Activated T-helper 2 cell treated with anti-CD3 and anti-CD28 coated beads, Interferon-gamma antibody, Interleukin-2, Interleukin-4, amounts not matched to agents 10 μg/mL and 5 μg/mL and 100 μg/mL, durations not matched to agents 14 hours and 24 hours and 36 hours (primary cell): ENCODE measurements at regions not wholly inside any gene's neighbourhood (a gene's known extent, or its start where the extent isn't known, plus 50 kb on each side); places are given as distances from the start of the nearest gene placed in this dataset.
"Not testable (repeated sequence)": the region's sequence is repeated elsewhere in the genome, so short reads cannot be mapped to it uniquely, and the experiment has no call there.

Experiments used
- DNase-seq: peaks from one replicate; pipeline ENCODE4 v3.0.0; 2021; ENCODE audit warnings: low spot score
- H3K27ac Mint-ChIP-seq: one replicate; pipeline ENCODE4 v1.8.0; 2021; ENCODE audit warnings: mixed read lengths
- H3K27me3 Mint-ChIP-seq: one replicate; pipeline ENCODE4 v1.8.0; 2021; ENCODE audit warnings: low read depth, mixed read lengths
- H3K36me3 Mint-ChIP-seq: one replicate; pipeline ENCODE4 v1.8.0; 2021; ENCODE audit warnings: low read depth, mixed read lengths
- H3K4me1 Mint-ChIP-seq: one replicate; pipeline ENCODE4 v1.8.0; 2021; ENCODE audit warnings: low read depth, mixed read lengths
- H3K4me3 Mint-ChIP-seq: one replicate; pipeline ENCODE4 v1.8.0; 2021; ENCODE audit warnings: low read depth, mild to moderate bottlenecking, moderate library complexity, mixed read lengths
- H3K9me3 Mint-ChIP-seq: one replicate; pipeline ENCODE4 v1.8.0; 2021; ENCODE audit warnings: mixed read lengths
- intact Hi-C: fragments of 100-400 bp; cut with micrococcal nuclease; formaldehyde crosslinking; loops from one replicate; pipeline ENCODE4 v1.15.1; 2023

DNA sequence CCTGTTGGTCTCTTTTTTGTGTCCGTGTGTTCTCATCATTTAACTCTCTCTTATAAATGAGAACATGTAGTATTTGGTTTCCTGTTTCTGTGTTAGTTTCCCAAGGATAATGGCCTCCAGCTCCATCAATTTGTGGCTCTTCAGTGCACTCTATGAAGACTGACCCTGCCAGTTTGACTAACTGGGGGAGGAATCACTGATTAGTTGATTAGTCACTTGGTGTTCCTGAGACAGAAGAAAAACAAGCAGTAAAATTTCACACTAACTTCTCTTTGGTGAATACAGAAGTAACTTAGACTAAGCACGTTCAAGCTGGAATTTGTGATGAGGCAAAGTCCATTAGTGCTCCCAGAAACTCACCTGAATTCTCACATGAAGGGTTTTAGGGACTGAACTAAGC, 495.8 kb upstream of the RORB start:
- peaks cover 3% of the 10 kb centered on the region for H3K9me3 Mint-ChIP-seq
- no peaks in the 10 kb centered on the region for H3K4me1 Mint-ChIP-seq
- no peak overlapping the region for H3K27ac Mint-ChIP-seq
- intact Hi-C loops, result no loop called here
- H3K4me3 Mint-ChIP-seq, result no peak overlapping the region
- H3K36me3 Mint-ChIP-seq, result no peaks in the 10 kb centered on the region
- H3K27me3 Mint-ChIP-seq, result no peaks in the 10 kb centered on the region
- no peak for DNase-seq

DNA sequence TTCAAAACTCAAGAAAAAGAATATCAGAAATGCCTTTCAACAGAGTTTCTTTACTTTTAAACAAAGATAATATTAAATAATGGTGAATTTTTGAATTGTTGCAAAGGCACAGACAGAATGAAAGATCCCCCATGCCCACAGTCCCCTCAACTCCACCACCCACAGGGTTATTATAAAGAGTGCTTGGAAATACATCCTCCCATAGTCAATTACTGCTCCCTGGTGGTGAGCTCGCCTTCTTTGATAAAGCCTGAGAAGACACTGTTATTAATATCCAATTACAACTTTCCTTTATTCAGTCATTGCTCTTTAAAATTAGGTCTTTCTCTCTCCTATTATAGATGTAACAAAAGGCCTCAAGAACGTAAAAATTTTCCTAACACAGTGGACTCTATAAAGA, 490.2 kb upstream of the RORB start:
- Mint-ChIP-seq H3K36me3 (no peaks in the 10 kb centered on the region), H3K9me3 (peaks cover 3% of the 10 kb centered on the region), H3K4me1 (no peaks in the 10 kb centered on the region), H3K4me3 (no peak overlapping the region), H3K27me3 (no peaks in the 10 kb centered on the region), H3K27ac (no peak overlapping the region)
- intact Hi-C loops, result no loop called here
- DNase-seq, result no peak

DNA sequence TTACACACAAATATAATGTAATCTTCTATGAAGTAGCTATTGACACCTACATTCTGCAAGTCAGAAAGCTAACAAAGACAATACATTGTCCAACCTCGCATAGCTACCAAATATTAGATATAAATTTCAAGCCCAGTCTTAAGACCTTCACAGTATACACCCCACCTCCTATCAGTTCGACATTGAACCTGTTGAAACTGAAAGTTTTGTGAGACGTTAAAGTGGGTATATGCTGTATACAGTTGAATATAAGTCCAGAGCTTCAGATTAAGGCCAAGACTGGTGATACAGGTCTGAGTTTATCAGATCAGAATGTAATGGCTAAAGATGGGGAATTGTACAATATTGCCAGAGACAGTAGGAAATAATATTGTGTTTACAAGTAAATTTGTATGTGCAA, 489.3 kb upstream of the RORB start:
- Mint-ChIP-seq H3K9me3 (peaks cover 3% of the 10 kb centered on the region), H3K36me3 (no peaks in the 10 kb centered on the region), H3K4me3 (no peak overlapping the region), H3K4me1 (no peaks in the 10 kb centered on the region), H3K27me3 (no peaks in the 10 kb centered on the region), H3K27ac (no peak overlapping the region)
- DNase-seq, result no peak
- intact Hi-C loops, result no loop called here

DNA sequence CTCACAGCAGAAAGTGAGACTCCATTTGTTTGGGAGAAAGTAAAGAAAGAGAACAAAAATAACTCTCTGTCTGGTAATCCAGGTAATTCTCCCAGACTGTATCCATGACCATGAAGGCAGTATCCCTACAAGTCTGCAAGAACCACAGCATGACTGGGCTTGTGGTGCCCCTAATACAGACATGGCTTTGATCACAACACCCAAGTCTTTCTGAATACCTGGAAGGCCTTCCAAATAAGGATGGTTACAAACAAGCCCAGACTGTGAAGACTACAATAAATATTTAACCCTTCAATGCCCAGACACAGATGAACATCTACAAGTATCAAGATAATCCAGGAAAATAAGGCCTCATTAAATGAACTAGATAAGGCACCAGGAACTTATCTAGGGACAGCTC, 481.1 kb upstream of the RORB start:
- H3K27ac Mint-ChIP-seq, result no peak overlapping the region
- H3K9me3 Mint-ChIP-seq, result peaks cover 9% of the 10 kb centered on the region
- no peaks in the 10 kb centered on the region for H3K36me3 Mint-ChIP-seq
- no peak for DNase-seq
- intact Hi-C loops, result no loop called here
- H3K27me3 Mint-ChIP-seq, result no peaks in the 10 kb centered on the region
- H3K4me1 Mint-ChIP-seq, result no peaks in the 10 kb centered on the region
- no peak overlapping the region for H3K4me3 Mint-ChIP-seq

DNA sequence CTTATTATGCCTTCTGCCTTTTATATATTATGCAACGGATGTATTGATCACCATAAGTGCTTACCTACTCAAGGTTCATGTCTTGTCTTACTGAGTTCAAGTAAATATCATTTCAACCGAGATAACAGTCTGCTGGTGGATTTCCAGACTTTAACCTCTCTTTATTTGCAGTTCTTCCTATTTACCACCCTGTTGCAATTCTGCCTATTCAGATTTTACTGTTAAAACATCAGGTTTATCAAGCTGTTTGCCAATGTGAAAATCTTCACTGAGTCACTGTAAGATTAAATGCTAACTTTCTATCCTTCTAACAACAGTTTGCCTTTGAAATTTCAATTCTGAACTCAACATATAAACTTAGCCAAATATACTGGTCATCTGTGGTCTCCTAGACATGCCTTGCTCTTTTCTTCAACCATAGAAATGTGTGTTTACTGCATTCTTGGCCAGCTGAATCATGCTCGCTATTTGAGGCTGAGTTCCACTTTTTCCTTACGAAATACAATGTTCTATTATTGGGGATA, 471.7 kb upstream of the RORB start:
- Mint-ChIP-seq H3K27me3 (no peaks in the 10 kb centered on the region), H3K36me3 (no peaks in the 10 kb centered on the region), H3K4me1 (no peaks in the 10 kb centered on the region), H3K27ac (no peak overlapping the region), H3K9me3 (peaks cover 2% of the 10 kb centered on the region), H3K4me3 (no peak overlapping the region)
- intact Hi-C loops, result no loop called here
- DNase-seq, result no peak

DNA sequence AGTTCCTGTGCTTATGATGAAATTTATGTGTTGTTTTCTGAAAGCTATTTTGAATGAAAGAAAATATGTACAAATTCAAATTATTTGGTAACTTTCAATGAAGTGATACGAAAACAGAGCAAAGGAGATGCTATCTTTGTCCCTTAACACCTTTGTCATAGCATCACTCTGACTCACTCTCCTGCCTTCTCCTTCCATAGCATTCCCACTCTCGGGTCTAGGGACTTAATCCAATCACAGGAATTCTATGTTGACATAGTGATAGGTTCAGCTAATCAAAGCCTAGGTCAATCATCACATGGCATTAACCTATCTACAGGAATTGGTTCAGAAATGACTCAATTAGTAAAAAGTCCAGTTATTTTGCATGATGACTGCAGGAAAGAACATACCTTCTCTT, 464.7 kb upstream of the RORB start:
- no peak for DNase-seq
- intact Hi-C loops, result no loop called here
- H3K27me3 Mint-ChIP-seq, result no peaks in the 10 kb centered on the region
- no peaks in the 10 kb centered on the region for H3K36me3 Mint-ChIP-seq
- no peaks in the 10 kb centered on the region for H3K4me1 Mint-ChIP-seq
- no peaks in the 10 kb centered on the region for H3K9me3 Mint-ChIP-seq
- no peak overlapping the region for H3K27ac Mint-ChIP-seq
- H3K4me3 Mint-ChIP-seq, result no peak overlapping the region

DNA sequence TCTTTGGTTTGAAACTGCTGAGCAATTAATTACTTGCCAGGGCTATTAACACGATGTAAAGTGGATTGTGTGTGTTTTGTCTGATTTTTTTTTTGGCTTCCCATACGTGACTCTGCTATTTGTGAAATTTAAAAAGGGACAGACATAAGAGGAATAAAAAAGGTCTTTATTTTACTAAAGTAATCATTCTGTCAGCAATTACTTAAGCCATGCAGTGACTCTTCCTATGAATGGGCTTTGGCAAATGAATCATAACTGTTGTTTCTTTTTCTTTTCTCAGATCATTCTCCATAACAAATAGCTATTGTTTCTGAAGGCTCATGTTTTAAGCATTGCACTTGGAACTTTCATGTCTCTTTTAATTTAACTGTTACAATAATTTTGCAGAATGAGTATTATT, 461.3 kb upstream of the RORB start:
- H3K9me3 Mint-ChIP-seq, result no peaks in the 10 kb centered on the region
- H3K27ac Mint-ChIP-seq, result no peak overlapping the region
- no peaks in the 10 kb centered on the region for H3K4me1 Mint-ChIP-seq
- intact Hi-C loops, result no loop called here
- H3K4me3 Mint-ChIP-seq, result no peak overlapping the region
- H3K27me3 Mint-ChIP-seq, result no peaks in the 10 kb centered on the region
- no peak for DNase-seq
- H3K36me3 Mint-ChIP-seq, result no peaks in the 10 kb centered on the region

DNA sequence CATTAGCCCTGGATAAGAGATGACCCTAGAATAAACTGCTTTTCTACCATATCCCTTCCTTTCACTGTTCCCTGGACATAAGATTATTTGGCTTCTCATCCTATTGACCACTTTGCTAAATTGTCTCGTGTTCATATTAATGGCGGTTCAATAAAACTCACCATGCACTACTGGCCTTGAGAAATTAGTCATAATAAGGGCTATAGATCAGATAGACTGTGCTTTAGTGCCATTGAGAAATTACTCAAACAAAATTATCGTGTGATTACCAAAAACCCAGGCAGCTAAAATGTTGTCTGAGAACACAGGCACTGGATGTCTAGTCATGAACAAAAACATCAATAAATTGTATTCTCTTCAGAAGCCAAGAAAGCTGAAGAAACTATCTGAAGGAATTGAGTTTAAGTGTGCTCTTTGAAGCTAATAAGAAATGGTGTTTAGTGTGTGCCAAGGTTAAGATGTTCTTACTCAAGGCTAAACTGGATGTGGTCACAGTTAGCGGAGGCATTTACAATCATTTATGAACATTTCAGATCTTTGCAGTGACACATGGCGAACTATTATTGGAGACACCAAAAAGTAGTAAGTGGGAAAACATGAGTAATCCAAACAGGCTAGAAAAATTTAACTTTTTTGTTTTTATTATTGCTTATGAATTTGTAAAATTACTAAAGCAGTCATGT, 460.4 kb upstream of the RORB start:
- Mint-ChIP-seq H3K9me3 (no peaks in the 10 kb centered on the region), H3K27me3 (no peaks in the 10 kb centered on the region), H3K36me3 (no peaks in the 10 kb centered on the region), H3K4me3 (no peak overlapping the region), H3K4me1 (no peaks in the 10 kb centered on the region), H3K27ac (no peak overlapping the region)
- DNase-seq, result no peak
- intact Hi-C loops, result no loop called here

DNA sequence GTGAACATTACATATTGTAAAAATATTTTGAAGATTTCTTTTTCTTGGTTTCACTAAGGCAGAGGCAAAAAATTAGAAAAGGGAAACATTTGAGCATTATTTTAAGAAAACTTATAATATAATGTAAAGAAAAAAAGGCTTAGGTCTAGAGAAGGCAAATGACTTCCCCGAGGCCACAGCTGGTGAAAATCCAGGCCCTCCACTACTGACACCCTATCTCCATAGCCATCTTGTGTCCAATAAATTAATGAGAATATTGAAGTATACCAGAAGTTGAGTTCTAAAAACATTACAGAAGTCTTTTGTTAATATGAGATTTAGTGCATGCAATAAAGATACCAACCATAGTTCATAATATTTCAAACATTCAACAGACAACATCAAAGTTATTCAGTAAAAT, 459.9 kb upstream of the RORB start:
- Mint-ChIP-seq H3K27me3 (no peaks in the 10 kb centered on the region), H3K4me1 (no peaks in the 10 kb centered on the region), H3K4me3 (no peak overlapping the region), H3K27ac (no peak overlapping the region), H3K36me3 (no peaks in the 10 kb centered on the region), H3K9me3 (peaks cover 3% of the 10 kb centered on the region)
- intact Hi-C loops, result no loop called here
- no peak for DNase-seq

DNA sequence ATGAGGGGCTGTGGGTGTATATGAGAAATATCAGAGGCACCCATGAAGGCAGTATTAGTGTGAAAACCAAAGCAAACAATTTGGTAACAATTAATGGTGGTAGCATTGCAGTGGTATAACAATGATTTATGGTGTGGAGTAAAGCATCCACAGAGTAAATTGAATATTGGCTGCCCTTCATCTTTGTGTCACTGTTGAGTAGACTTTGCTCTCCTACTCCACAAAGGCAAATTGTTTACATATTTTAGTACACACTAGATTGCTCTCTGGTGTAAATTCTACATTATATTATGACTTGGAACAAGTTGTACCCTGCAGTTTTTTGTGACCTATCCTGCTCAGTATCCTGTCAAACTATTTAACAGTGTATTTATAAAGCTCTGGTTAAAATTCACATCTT, 455.5 kb upstream of the RORB start:
- Mint-ChIP-seq H3K27me3 (no peaks in the 10 kb centered on the region), H3K27ac (no peak overlapping the region), H3K9me3 (peaks cover 4% of the 10 kb centered on the region), H3K4me1 (no peaks in the 10 kb centered on the region), H3K36me3 (no peaks in the 10 kb centered on the region), H3K4me3 (no peak overlapping the region)
- no peak for DNase-seq
- intact Hi-C loops, result no loop called here

DNA sequence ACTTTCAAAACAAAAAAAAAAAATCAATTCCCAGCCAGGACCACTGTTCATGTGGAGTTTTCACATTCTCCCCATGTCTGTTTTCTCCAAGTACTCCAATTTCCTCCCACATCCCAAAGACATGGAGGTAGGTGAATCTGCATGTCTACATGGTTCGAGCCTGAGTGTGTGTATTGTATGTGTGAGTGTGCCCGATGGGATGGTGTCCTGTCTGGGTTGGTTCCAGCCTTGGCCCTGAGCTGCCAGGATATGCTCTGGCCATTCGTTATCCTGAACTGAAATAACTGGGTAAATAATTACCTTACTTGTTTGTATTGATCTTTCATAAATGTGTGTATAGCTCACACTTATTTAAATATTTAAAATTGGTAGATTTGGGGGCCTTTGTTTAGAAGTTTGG, 452.3 kb upstream of the RORB start:
- H3K9me3 Mint-ChIP-seq, result peaks cover 10% of the 10 kb centered on the region
- intact Hi-C loops, result no loop called here
- no peak overlapping the region for H3K4me3 Mint-ChIP-seq
- H3K4me1 Mint-ChIP-seq, result no peaks in the 10 kb centered on the region
- H3K27ac Mint-ChIP-seq, result no peak overlapping the region
- no peaks in the 10 kb centered on the region for H3K27me3 Mint-ChIP-seq
- no peaks in the 10 kb centered on the region for H3K36me3 Mint-ChIP-seq
- DNase-seq, result no peak

DNA sequence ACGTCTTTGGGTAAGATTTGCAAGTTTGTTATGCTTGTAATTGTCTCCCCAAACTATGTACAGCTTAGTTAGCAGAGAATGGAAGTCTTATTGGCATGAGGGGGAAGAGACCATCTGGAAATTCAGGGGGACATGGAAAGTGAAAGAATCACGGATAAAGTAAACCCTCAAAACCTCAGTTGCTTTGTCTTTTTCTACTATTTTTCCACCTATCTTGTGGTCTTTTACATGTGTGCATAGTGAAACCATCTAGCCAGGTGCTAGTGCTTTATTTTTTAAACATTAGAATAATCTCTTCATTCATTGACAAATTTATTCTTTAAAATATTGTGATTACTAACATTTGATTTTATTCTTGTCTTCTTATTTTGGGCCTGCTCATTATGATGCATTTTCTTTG, 441.1 kb upstream of the RORB start:
- peaks cover 7% of the 10 kb centered on the region for H3K9me3 Mint-ChIP-seq
- H3K4me3 Mint-ChIP-seq, result no peak overlapping the region
- no peaks in the 10 kb centered on the region for H3K36me3 Mint-ChIP-seq
- H3K27ac Mint-ChIP-seq, result no peak overlapping the region
- no peak for DNase-seq
- intact Hi-C loops, result no loop called here
- no peaks in the 10 kb centered on the region for H3K4me1 Mint-ChIP-seq
- no peaks in the 10 kb centered on the region for H3K27me3 Mint-ChIP-seq

DNA sequence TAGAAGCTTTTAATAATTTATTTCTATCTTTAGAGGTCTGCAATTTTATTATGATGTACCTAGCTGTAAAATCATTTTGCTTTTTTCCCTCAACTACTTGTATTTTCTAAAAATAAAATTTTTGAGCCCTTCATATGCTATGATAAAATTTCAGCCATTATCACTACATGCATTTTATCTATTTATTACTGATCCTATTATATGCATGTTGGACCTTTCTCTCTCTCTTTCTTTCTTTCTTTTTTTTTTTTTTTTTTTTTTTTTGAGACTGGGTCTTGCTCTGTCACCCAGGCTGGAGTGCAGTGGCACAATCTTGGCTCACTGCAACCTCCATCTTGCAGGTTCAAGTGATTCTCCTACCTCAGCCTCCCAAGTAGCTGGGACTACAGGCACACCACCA, 440.1 kb upstream of the RORB start:
- H3K9me3 Mint-ChIP-seq, H3K4me1 Mint-ChIP-seq, H3K4me3 Mint-ChIP-seq, H3K27ac Mint-ChIP-seq, DNase-seq, H3K36me3 Mint-ChIP-seq, intact Hi-C loops, H3K27me3 Mint-ChIP-seq: not testable (repeated sequence)

DNA sequence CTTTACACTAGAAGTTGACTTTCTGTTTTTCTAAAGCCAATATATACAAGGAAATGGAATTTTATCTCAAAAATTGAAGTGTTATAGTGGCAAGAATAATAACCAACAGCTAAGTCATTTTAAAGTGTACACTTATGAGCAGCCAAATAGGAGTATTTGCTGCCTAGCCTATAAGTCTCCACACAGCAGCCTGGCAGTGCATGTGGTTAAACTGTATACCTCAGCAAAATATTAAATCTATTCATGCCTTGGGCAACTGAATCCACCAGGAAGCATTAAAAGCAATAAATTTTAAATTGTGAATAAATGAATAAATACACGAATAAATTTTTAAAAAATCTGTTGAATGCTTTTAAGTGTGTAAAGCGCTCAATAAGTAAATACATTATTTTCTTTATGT, 432.4 kb upstream of the RORB start:
- no peak overlapping the region for H3K27ac Mint-ChIP-seq
- H3K9me3 Mint-ChIP-seq, result peaks cover 13% of the 10 kb centered on the region
- intact Hi-C loops, result no loop called here
- no peak overlapping the region for H3K4me3 Mint-ChIP-seq
- no peak for DNase-seq
- peaks cover 11% of the 10 kb centered on the region for H3K4me1 Mint-ChIP-seq
- H3K36me3 Mint-ChIP-seq, result no peaks in the 10 kb centered on the region
- no peaks in the 10 kb centered on the region for H3K27me3 Mint-ChIP-seq
